Nucleus accumbens (tissue), 56 donors: ENCODE measurements at regions not wholly inside any gene's neighbourhood (a gene's known extent, or its start where the extent isn't known, plus 50 kb on each side); places are given as distances from the start of the nearest gene placed in this dataset.

Experiments
- DNase-seq, 56 donors: peaks; one replicate each; lab custom pipeline; 2025; lab: John Stamatoyannopoulos, UW

GRCh38 chr13:44230736-44231135 is 142.9 kb upstream of the SERP2 start:
- no peak for DNase-seq

- DNase-seq, result no peak
These were observed 141.7 kb upstream of the SERP2 start for GRCh38 chr13:44231786-44232516.

GRCh38 chr13:44232774-44233173 is 140.8 kb upstream of the SERP2 start:
- no peak for DNase-seq

GRCh38 chr13:44234566-44234965 is 139.1 kb upstream of the SERP2 start:
- no peak for DNase-seq

GRCh38 chr13:44236370-44236769 is 137.3 kb upstream of the SERP2 start:
- DNase-seq, result peak in 1 of 56 donors; percentile 33

GRCh38 chr13:44236801-44237207 is 136.8 kb upstream of the SERP2 start:
- DNase-seq, result no peak

GRCh38 chr13:44237276-44237767 is 136.3 kb upstream of the SERP2 start:
- peak in 38 of 56 donors; percentile 17 to 83 (median 40) for DNase-seq

GRCh38 chr13:44237881-44238421 is 135.7 kb upstream of the SERP2 start:
- no peak for DNase-seq

GRCh38 chr13:44240611-44241145 is 132.9 kb upstream of the SERP2 start:
- DNase-seq, result no peak

- DNase-seq, result no peak
These were observed 132.0 kb upstream of the SERP2 start for GRCh38 chr13:44241638-44242037.

GRCh38 chr13:44242766-44243165 is 130.9 kb upstream of the SERP2 start:
- no peak for DNase-seq

- peak in 46 of 56 donors; percentile 15 to 81 (median 54) for DNase-seq
These were observed 130.3 kb upstream of the SERP2 start for GRCh38 chr13:44243198-44243857.

GRCh38 chr13:44244288-44244687 is 129.3 kb upstream of the SERP2 start:
- DNase-seq, result peak in 22 of 56 donors; percentile 3 to 80 (median 26)

- no peak for DNase-seq
These were observed 124.2 kb upstream of the SERP2 start for GRCh38 chr13:44249431-44249836.

- DNase-seq, result no peak
These were observed 120.7 kb upstream of the SERP2 start for GRCh38 chr13:44252938-44253337.

- no peak for DNase-seq
These were observed 117.8 kb upstream of the SERP2 start for GRCh38 chr13:44255771-44256364.

- no peak for DNase-seq
These were observed 115.8 kb upstream of the SERP2 start for GRCh38 chr13:44257796-44258195.

- peak in 17 of 56 donors; percentile 13 to 57 (median 30) for DNase-seq
These were observed 114.3 kb upstream of the SERP2 start for GRCh38 chr13:44259045-44260027.

- DNase-seq, result no peak
These were observed 113.3 kb upstream of the SERP2 start for GRCh38 chr13:44260336-44260735.
